ENCODE measurements at regions not wholly inside any gene's neighbourhood (a gene's known extent, or its start where the extent isn't known, plus 50 kb on each side); places are given as distances from the start of the nearest gene placed in this dataset.
A peak's percentile ranks its signal among the peaks of the same experiment; 100 is the strongest.
"Not testable (repeated sequence)": the region's sequence is repeated elsewhere in the genome, so short reads cannot be mapped to it uniquely, and the experiment has no call there.

GRCh38 chr14:22184157-22184829 is 404.7 kb downstream of the DAD1 start:
- DNase-seq: peak; percentile 91

GRCh38 chr14:22180045-22180444 is 409.0 kb downstream of the DAD1 start:
- no peak for DNase-seq

- no peak for DNase-seq
These were observed 409.8 kb downstream of the DAD1 start for GRCh38 chr14:22179190-22179589.

- peak; percentile 58 for DNase-seq
These were observed 410.6 kb downstream of the DAD1 start for GRCh38 chr14:22178333-22178839.

GRCh38 chr14:22177870-22178269 is 411.2 kb downstream of the DAD1 start:
- no peak for DNase-seq

GRCh38 chr14:22176957-22177356 is 412.1 kb downstream of the DAD1 start:
- no peak for DNase-seq

- DNase-seq: not testable (repeated sequence)
These were observed 413.8 kb downstream of the DAD1 start for GRCh38 chr14:22175278-22175558.

GRCh38 chr14:22174412-22175277 is 414.4 kb downstream of the DAD1 start:
- no peak for DNase-seq

- no peak for DNase-seq
These were observed 420.7 kb downstream of the DAD1 start for GRCh38 chr14:22168092-22168955.

- DNase-seq: no peak
These were observed 424.4 kb downstream of the DAD1 start for GRCh38 chr14:22164616-22165015.

- no peak for DNase-seq
These were observed 426.0 kb downstream of the DAD1 start for GRCh38 chr14:22163051-22163450.

- no peak for DNase-seq
These were observed 429.1 kb downstream of the DAD1 start for GRCh38 chr14:22159957-22160356.

GRCh38 chr14:22159099-22159498 is 429.9 kb downstream of the DAD1 start:
- no peak for DNase-seq

- no peak for DNase-seq
These were observed 430.5 kb downstream of the DAD1 start for GRCh38 chr14:22158560-22158959.

- no peak for DNase-seq
These were observed 433.5 kb downstream of the DAD1 start for GRCh38 chr14:22155571-22155970.

- DNase-seq: no peak
These were observed 436.1 kb downstream of the DAD1 start for GRCh38 chr14:22152903-22153302.

GRCh38 chr14:22152161-22152870 is 436.7 kb downstream of the DAD1 start:
- DNase-seq: no peak

GRCh38 chr14:22151121-22151520 is 437.9 kb downstream of the DAD1 start:
- no peak for DNase-seq

GRCh38 chr14:22149058-22149457 is 440.0 kb downstream of the DAD1 start:
- no peak for DNase-seq

GRCh38 chr14:22147716-22148115 is 441.3 kb downstream of the DAD1 start:
- DNase-seq: no peak

- DNase-seq: no peak
These were observed 445.7 kb downstream of the DAD1 start for GRCh38 chr14:22143363-22143762.

GRCh38 chr14:22140633-22141032 is 448.4 kb downstream of the DAD1 start:
- DNase-seq: no peak

All from NCI-H446 treated with DMSO at 0.1 percent for 48 hours (cell line).